Peyer's patch (tissue), 4 donors: ENCODE measurements at regions not wholly inside any gene's neighbourhood (a gene's known extent, or its start where the extent isn't known, plus 50 kb on each side); places are given as distances from the start of the nearest gene placed in this dataset.
A peak's percentile ranks its signal among the peaks of the same experiment; 100 is the strongest.

Experiments used
- DNase-seq, 3 donors: peaks; one replicate each; pipeline ENCODE4 v3.0.0-alpha.2; 2017 to 2019
- H3K27ac ChIP-seq, 4 donors: fragments of 200-600 bp; sonication (generic); one replicate each; pipeline ENCODE4 v1.5.1; 2016 to 2019
- H3K27me3 ChIP-seq, 2 donors: fragments of 200-600 bp; sonication (generic); one replicate each; pipeline ENCODE4 v1.5.1; 2019
- H3K36me3 ChIP-seq, 3 donors: fragments of 200-600 bp; sonication (generic); one replicate each; pipeline ENCODE4 v1.5.1; 2016 to 2019
- H3K4me1 ChIP-seq, 4 donors: fragments of 200-600 bp; sonication (generic); one replicate each; pipeline ENCODE4 v1.5.1; 2016 to 2019
- H3K4me3 ChIP-seq, 4 donors: fragments of 200-600 bp; sonication (generic); 1 replicate in 3 of 4; 2 replicates in 1 of 4; pipeline ENCODE4 v1.5.1; 2016 to 2019; ENCODE audit warnings: mild to moderate bottlenecking in 1 of 4
- H3K9me3 ChIP-seq, 4 donors: fragments of 200-600 bp; sonication (generic); one replicate each; pipeline ENCODE4 v1.5.1; 2016 to 2019; ENCODE audit warnings: mild to moderate bottlenecking in 1 of 4
- POLR2A ChIP-seq, 2 donors: fragments of 450-650 bp; IDR thresholded peaks; one replicate each; pipeline ENCODE4 v1.5.1; 2017; ENCODE audit warnings: antibody characterized with exemption in 2 of 2, mild to moderate bottlenecking in 2 of 2, moderate library complexity in 2 of 2
- TF ChIP-seq, protein P1 (sequence below), 6 experiments: fragments of 450-650 bp in 4 of 6; fragments of 200-600 bp in 2 of 6; sonication (generic) in 1 of 6; IDR thresholded peaks; one replicate each; pipeline ENCODE4 v1.5.1; 2017 to 2019; ENCODE audit warnings: antibody characterized with exemption in 6 of 6, mild to moderate bottlenecking in 3 of 6, moderate library complexity in 1 of 6

DNA sequence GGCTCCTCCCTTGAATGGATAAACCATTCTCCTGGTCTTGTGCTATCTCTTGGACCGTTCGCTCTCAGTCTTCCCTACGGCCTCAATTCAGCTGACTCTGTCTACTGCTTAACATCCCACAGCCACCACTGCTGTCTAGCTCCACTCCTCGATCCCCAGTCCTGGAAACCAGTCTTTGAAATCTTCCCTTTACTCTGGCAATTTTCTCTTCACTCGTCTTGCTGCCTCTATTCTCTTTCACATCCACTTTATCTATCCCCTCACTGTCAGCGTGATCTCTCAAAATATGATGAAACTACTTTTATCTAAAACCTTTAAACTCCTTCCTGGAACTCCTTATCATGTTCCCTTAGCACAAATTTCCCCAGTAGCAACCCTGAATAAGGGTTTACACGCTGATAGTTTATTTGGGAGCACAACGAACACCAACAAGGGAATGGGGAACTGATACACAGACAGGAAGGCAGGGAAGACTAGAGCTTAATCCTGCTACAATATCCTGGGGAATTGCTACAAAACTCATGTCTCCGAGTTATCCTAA is 131.6 kb upstream of the SAMSN1 start:
- TF ChIP-seq POLR2A (IDR thresholded peaks at IDR 0.05) = no peak
- TF ChIP-seq, protein P1, sequence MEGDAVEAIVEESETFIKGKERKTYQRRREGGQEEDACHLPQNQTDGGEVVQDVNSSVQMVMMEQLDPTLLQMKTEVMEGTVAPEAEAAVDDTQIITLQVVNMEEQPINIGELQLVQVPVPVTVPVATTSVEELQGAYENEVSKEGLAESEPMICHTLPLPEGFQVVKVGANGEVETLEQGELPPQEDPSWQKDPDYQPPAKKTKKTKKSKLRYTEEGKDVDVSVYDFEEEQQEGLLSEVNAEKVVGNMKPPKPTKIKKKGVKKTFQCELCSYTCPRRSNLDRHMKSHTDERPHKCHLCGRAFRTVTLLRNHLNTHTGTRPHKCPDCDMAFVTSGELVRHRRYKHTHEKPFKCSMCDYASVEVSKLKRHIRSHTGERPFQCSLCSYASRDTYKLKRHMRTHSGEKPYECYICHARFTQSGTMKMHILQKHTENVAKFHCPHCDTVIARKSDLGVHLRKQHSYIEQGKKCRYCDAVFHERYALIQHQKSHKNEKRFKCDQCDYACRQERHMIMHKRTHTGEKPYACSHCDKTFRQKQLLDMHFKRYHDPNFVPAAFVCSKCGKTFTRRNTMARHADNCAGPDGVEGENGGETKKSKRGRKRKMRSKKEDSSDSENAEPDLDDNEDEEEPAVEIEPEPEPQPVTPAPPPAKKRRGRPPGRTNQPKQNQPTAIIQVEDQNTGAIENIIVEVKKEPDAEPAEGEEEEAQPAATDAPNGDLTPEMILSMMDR (IDR thresholded peaks at IDR 0.05) = no peak
- Histone ChIP-seq H3K27me3 (no peaks in the 10 kb centered on the region), H3K36me3 (no peaks in the 10 kb centered on the region), H3K4me3 (no peak overlapping the region), H3K9me3 (no peaks in the 10 kb centered on the region), H3K27ac (peak overlapping the region in 2 of 4 donors; percentile 66 to 67), H3K4me1 (peaks cover 0 to 13% (median 0%) of the 10 kb centered on the region in 4 donors)
- no peak for DNase-seq

DNA sequence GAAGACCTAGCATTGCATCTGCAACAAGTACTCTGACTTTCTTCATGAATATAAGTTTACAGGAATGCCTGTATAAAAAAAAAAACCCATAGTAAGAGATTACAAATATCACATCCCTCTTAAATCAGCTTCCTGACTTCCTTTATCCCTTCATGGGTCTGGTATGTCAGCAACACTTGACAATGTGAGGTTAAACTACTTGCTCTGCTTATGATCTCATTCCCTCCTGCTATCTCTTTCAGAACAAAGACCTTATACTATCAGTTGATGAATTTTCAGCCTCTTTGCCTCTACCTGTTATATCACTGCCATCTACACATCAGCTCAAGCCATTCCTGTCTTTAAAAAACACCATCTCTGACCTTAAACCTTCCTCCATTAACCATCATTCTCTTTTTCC is 130.9 kb upstream of the SAMSN1 start:
- Histone ChIP-seq H3K4me1 (peaks cover 0 to 13% (median 0%) of the 10 kb centered on the region in 4 donors), H3K4me3 (no peak overlapping the region), H3K27ac (peak overlapping the region; percentile 23 to 67 (median 64)), H3K9me3 (no peaks in the 10 kb centered on the region), H3K27me3 (no peaks in the 10 kb centered on the region), H3K36me3 (no peaks in the 10 kb centered on the region)
- TF ChIP-seq POLR2A (IDR thresholded peaks at IDR 0.05) = no peak
- TF ChIP-seq, protein P1 (IDR thresholded peaks at IDR 0.05) = no peak
- DNase-seq = no peak

- Histone ChIP-seq H3K4me3 (no peak overlapping the region), H3K27ac (peak overlapping the region; percentile 23 to 67 (median 64)), H3K36me3 (no peaks in the 10 kb centered on the region), H3K9me3 (no peaks in the 10 kb centered on the region), H3K4me1 (peaks cover 0 to 13% (median 0%) of the 10 kb centered on the region in 4 donors), H3K27me3 (no peaks in the 10 kb centered on the region)
- peak in 2 of 3 donors; percentile 62 to 63 for DNase-seq
- TF ChIP-seq, protein P1 (IDR thresholded peaks at IDR 0.05) = no peak
- no peak for TF ChIP-seq POLR2A (IDR thresholded peaks at IDR 0.05)
Observed at GRCh38 chr21:14675774-14676530, 129.8 kb upstream of the SAMSN1 start.

- Histone ChIP-seq H3K4me3 (no peak overlapping the region), H3K27ac (peak overlapping the region in 1 of 4 donors; percentile 1), H3K27me3 (no peaks in the 10 kb centered on the region), H3K9me3 (no peaks in the 10 kb centered on the region), H3K36me3 (no peaks in the 10 kb centered on the region), H3K4me1 (peaks cover 0 to 9% (median 0%) of the 10 kb centered on the region in 4 donors)
- DNase-seq = no peak
- TF ChIP-seq, protein P1 (IDR thresholded peaks at IDR 0.05) = no peak
- no peak for TF ChIP-seq POLR2A (IDR thresholded peaks at IDR 0.05)
Observed at GRCh38 chr21:14673649-14674048, 127.5 kb upstream of the SAMSN1 start.

- no peaks in the 10 kb centered on the region for H3K36me3 ChIP-seq
- TF ChIP-seq, protein P1 (IDR thresholded peaks at IDR 0.05) = no peak
- no peak for TF ChIP-seq POLR2A (IDR thresholded peaks at IDR 0.05)
- DNase-seq = no peak
- no peaks in the 10 kb centered on the region for H3K9me3 ChIP-seq
- no peak overlapping the region for H3K4me3 ChIP-seq
- no peak overlapping the region for H3K27ac ChIP-seq
- H3K4me1 ChIP-seq = no peaks in the 10 kb centered on the region
- H3K27me3 ChIP-seq = no peaks in the 10 kb centered on the region
Observed at GRCh38 chr21:14672466-14672865, 126.4 kb upstream of the SAMSN1 start.
